ENCODE measurements at regions not wholly inside any gene's neighbourhood (a gene's known extent, or its start where the extent isn't known, plus 50 kb on each side); places are given as distances from the start of the nearest gene placed in this dataset.

DNA sequence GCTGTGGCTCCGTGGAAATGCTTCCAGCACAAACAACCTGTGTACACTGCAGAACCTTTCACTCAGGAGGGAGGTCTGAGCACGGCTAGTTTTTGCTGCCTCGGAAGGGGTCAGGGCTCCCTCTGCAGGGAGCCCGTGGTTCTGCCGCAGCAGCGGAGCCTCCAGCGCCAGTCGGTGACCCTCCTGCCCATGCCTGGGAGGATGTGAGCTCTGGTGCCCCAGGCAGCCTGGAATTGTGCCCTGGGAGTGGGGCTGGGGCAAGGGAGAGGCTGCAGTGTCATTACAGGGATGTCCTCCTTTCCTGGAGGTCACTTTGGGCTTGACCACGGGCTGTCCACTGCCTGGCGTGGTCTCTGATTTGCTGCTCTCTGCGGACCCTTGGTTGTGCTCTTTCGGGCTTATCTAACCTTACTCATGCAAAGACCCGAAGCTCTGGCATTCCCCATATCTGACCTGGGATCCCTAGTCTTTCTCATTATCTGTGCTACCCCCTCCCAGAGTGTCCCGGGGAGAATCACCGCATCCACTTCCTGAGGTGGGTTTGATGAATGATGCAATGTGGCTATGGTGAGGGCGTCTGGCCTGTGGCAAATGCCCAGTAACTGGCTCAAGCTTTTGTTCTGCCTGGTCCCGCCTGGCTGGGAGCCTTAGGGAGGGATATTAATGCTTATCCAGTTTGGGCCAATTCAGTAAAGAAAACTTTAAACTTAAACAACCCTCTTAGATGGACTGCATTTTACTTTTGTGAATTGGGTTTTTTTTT, 59.6 kb upstream of the TAGAP start:
- peak overlapping the region; percentile 81 for H3K27ac Mint-ChIP-seq
- H3K9me3 Mint-ChIP-seq: no peaks in the 10 kb centered on the region
- H3K27me3 Mint-ChIP-seq: no peaks in the 10 kb centered on the region
- peak; percentile 76 for ATAC-seq (replicated peaks)
- H3K4me3 Mint-ChIP-seq: peak overlapping the region; percentile 83
- H3K4me1 Mint-ChIP-seq: peaks cover 55% of the 10 kb centered on the region
- no peaks in the 10 kb centered on the region for H3K36me3 Mint-ChIP-seq (ENCODE audit: low read depth)

- no peak for ATAC-seq (replicated peaks)
- peak overlapping the region; percentile 83 for H3K4me3 Mint-ChIP-seq
- no peaks in the 10 kb centered on the region for H3K9me3 Mint-ChIP-seq
- H3K36me3 Mint-ChIP-seq (ENCODE audit: low read depth): peaks cover 7% of the 10 kb centered on the region
- H3K27me3 Mint-ChIP-seq: no peaks in the 10 kb centered on the region
- H3K4me1 Mint-ChIP-seq: peaks cover 60% of the 10 kb centered on the region
- peak overlapping the region; percentile 81 for H3K27ac Mint-ChIP-seq
Observed at GRCh38 chr6:159103396-159104162, 58.8 kb upstream of the TAGAP start.

DNA sequence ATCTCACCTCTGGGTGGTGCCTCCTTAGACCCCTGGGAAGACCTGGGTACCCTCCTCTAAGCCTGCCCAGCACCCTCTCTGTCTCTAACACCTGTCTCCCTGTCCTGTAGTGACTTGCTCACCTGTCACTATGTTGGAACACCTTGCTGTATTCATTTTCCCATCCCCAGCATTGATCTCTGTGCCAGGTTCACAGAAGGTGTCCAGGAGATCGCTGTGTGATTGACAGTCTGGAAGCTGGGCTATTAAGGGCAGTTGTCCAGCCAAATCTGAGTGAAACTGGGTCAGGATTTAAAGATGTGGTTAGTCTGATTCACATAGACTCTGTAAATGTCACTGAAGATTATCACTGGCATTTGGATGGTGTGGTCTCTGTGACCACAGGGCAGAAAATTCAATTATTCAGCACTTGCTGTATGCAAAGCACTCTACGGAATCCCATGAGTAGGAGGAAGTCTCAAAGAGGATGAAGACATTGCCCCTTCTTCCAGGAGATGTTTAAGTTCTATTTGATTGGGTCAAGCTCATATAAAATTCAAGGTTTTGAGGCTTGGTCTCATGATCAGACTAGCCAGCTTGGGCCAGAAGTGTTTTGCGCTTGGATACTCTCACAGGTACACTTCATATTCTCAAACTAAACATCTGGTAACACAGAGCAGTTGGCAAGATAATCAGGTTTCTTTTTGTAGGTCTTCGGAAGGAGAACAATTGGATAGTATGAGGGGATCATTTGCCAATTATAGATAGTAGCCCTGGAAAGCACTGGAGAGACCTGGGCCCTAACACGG, 57.8 kb upstream of the TAGAP start:
- Mint-ChIP-seq H3K27me3 (no peaks in the 10 kb centered on the region), H3K4me3 (peak overlapping the region; percentile 83), H3K9me3 (no peaks in the 10 kb centered on the region), H3K4me1 (peaks cover 57% of the 10 kb centered on the region), H3K36me3 (ENCODE audit: low read depth) (peaks cover 10% of the 10 kb centered on the region), H3K27ac (peak overlapping the region; percentile 70)
- no peak for ATAC-seq (replicated peaks)

GRCh38 chr6:159101656-159102055, 56.9 kb upstream of the TAGAP start:
- H3K27me3 Mint-ChIP-seq: no peaks in the 10 kb centered on the region
- no peak overlapping the region for H3K27ac Mint-ChIP-seq
- H3K36me3 Mint-ChIP-seq (ENCODE audit: low read depth): peaks cover 10% of the 10 kb centered on the region
- H3K4me1 Mint-ChIP-seq: peaks cover 55% of the 10 kb centered on the region
- no peak overlapping the region for H3K4me3 Mint-ChIP-seq
- ATAC-seq (replicated peaks): no peak
- H3K9me3 Mint-ChIP-seq: no peaks in the 10 kb centered on the region

DNA sequence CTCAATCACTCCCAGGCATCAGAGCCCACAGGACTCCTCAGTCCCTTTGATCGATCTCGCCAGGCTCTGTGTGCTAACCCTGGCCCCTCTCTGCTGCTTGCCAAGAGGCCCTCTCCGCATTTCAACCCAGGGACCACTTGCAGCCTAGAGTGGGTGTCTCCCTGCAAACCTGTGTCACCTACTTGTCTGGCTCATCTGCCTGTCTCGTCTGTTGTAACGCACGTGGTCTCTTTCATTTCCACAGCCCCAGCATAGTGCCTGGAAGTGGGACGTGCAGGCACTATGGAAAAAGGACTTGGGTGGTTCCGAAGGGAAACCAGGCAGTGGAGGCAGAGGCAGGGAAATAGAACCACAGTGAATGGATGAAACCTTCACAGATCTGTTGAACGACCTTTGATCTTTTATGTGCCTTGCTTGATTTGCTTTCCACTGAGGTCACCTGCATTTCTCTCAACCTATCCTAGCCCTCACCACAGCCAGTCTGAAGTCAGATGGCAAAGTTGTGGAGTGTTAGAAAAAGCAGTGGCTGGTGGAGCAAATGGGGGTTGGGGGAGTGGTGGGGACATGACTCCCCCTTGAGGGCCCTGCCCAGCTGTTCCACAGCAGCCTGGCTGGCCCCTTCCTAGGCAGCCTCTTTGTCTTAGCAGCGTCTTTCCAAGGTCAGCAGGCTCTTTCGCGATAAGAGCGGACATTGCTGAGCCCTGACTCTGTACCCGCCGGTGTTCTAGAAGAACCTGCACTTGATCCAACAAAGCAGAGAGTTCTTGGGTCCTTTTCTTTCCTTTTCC, 55.8 kb upstream of the TAGAP start:
- Mint-ChIP-seq H3K4me3 (peak overlapping the region; percentile 90), H3K27me3 (no peaks in the 10 kb centered on the region)

GRCh38 chr6:159099961-159100360, 55.2 kb upstream of the TAGAP start:
- H3K9me3 Mint-ChIP-seq: no peaks in the 10 kb centered on the region
- no peak for ATAC-seq (replicated peaks)
- H3K4me1 Mint-ChIP-seq: peaks cover 57% of the 10 kb centered on the region
- no peaks in the 10 kb centered on the region for H3K27me3 Mint-ChIP-seq
- H3K36me3 Mint-ChIP-seq (ENCODE audit: low read depth): peaks cover 10% of the 10 kb centered on the region
- peak overlapping the region; percentile 85 for H3K27ac Mint-ChIP-seq
- peak overlapping the region; percentile 90 for H3K4me3 Mint-ChIP-seq

More for the DNA sequence above, 55.8 kb upstream of the TAGAP start:
- Mint-ChIP-seq H3K4me1 (peaks cover 54% of the 10 kb centered on the region), H3K36me3 (ENCODE audit: low read depth) (peaks cover 10% of the 10 kb centered on the region), H3K27ac (peak overlapping the region; percentile 85), H3K9me3 (no peaks in the 10 kb centered on the region)
- no peak for ATAC-seq (replicated peaks)

- no peaks in the 10 kb centered on the region for H3K9me3 Mint-ChIP-seq
- peak overlapping the region; percentile 96 for H3K27ac Mint-ChIP-seq
- no peak for ATAC-seq (replicated peaks)
Observed at GRCh38 chr6:159099276-159099675, 54.5 kb upstream of the TAGAP start.

GRCh38 chr6:159098636-159099106, 53.9 kb upstream of the TAGAP start:
- peak; percentile 64 for ATAC-seq (replicated peaks)
- H3K4me3 Mint-ChIP-seq: peak overlapping the region; percentile 90
- H3K27me3 Mint-ChIP-seq: no peaks in the 10 kb centered on the region
- no peaks in the 10 kb centered on the region for H3K9me3 Mint-ChIP-seq
- peak overlapping the region; percentile 96 for H3K27ac Mint-ChIP-seq
- H3K4me1 Mint-ChIP-seq: peaks cover 62% of the 10 kb centered on the region
- H3K36me3 Mint-ChIP-seq (ENCODE audit: low read depth): peaks cover 10% of the 10 kb centered on the region

More at GRCh38 chr6:159099276-159099675, 54.5 kb upstream of the TAGAP start:
- Mint-ChIP-seq H3K36me3 (ENCODE audit: low read depth) (peaks cover 10% of the 10 kb centered on the region), H3K4me1 (peaks cover 64% of the 10 kb centered on the region), H3K4me3 (peak overlapping the region; percentile 90), H3K27me3 (no peaks in the 10 kb centered on the region)

DNA sequence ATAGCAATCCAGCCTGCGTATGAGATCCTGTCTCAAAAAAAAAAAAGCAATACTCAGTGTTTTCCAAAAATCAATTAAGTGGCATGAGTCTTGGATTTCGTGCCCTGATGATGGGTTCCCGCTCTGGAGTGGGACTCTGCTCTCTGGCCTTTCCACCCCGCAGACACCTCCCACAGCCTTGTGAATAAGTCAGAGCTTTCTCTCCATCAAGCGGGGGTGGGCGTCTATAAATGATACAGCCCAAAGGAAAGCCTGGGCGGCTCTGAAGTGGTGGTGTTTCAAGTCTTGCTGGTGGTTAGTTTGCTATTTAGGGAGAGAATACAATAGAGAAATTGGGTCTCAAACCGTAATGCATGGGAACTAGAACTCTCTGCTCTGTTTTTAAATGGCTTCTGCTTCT, 52.5 kb upstream of the TAGAP start:
- Mint-ChIP-seq H3K36me3 (ENCODE audit: low read depth) (peaks cover 10% of the 10 kb centered on the region), H3K4me3 (peak overlapping the region; percentile 90), H3K4me1 (peaks cover 52% of the 10 kb centered on the region), H3K27me3 (no peaks in the 10 kb centered on the region), H3K9me3 (no peaks in the 10 kb centered on the region), H3K27ac (peak overlapping the region; percentile 76)
- peak; percentile 64 for ATAC-seq (replicated peaks)

GRCh38 chr6:159095616-159096015, 50.8 kb upstream of the TAGAP start:
- no peak for ATAC-seq (replicated peaks)
- Mint-ChIP-seq H3K4me1 (peaks cover 57% of the 10 kb centered on the region), H3K27ac (no peak overlapping the region), H3K9me3 (no peaks in the 10 kb centered on the region), H3K27me3 (no peaks in the 10 kb centered on the region), H3K36me3 (ENCODE audit: low read depth) (peaks cover 10% of the 10 kb centered on the region), H3K4me3 (peak overlapping the region; percentile 90)

GRCh38 chr6:159094444-159095252, 49.9 kb upstream of the TAGAP start:
- Mint-ChIP-seq H3K27me3 (no peaks in the 10 kb centered on the region), H3K4me1 (peaks cover 53% of the 10 kb centered on the region), H3K4me3 (peak overlapping the region; percentile 90)

More at GRCh38 chr6:159094444-159095252, 49.9 kb upstream of the TAGAP start:
- ATAC-seq (replicated peaks): peak; percentile 57
- H3K9me3 Mint-ChIP-seq: no peaks in the 10 kb centered on the region
- H3K36me3 Mint-ChIP-seq (ENCODE audit: low read depth): peaks cover 10% of the 10 kb centered on the region
- H3K27ac Mint-ChIP-seq: peak overlapping the region; percentile 86

Measured in activated T-helper 17 cell treated with anti-CD3 and anti-CD28 coated beads, Interleukin-2, amount 50 U/mL, for 72 hours (primary cell).